ENCODE measurements at regions not wholly inside any gene's neighbourhood (a gene's known extent, or its start where the extent isn't known, plus 50 kb on each side); places are given as distances from the start of the nearest gene placed in this dataset.

GRCh38 chr13:21757763-21758162 lies 86.9 kb downstream of the FGF9 start:
- H3K27me3 Mint-ChIP-seq = peaks cover 6% of the 10 kb centered on the region
- no peak overlapping the region for H3K27ac Mint-ChIP-seq
- H3K4me3 Mint-ChIP-seq = no peak overlapping the region

GRCh38 chr13:21758441-21758840 lies 87.6 kb downstream of the FGF9 start:
- no peaks in the 10 kb centered on the region for H3K36me3 Mint-ChIP-seq (ENCODE audit: low read depth)

More at GRCh38 chr13:21757763-21758162, 86.9 kb downstream of the FGF9 start:
- no peaks in the 10 kb centered on the region for H3K4me1 Mint-ChIP-seq (ENCODE audit: low read depth)
- H3K9me3 Mint-ChIP-seq = no peaks in the 10 kb centered on the region
- H3K36me3 Mint-ChIP-seq (ENCODE audit: low read depth) = no peaks in the 10 kb centered on the region

GRCh38 chr13:21759463-21759862 lies 88.6 kb downstream of the FGF9 start:
- no peak overlapping the region for H3K27ac Mint-ChIP-seq
- H3K36me3 Mint-ChIP-seq (ENCODE audit: low read depth) = no peaks in the 10 kb centered on the region
- H3K27me3 Mint-ChIP-seq = no peaks in the 10 kb centered on the region
- H3K4me1 Mint-ChIP-seq (ENCODE audit: low read depth) = no peaks in the 10 kb centered on the region
- H3K4me3 Mint-ChIP-seq = no peak overlapping the region
- no peaks in the 10 kb centered on the region for H3K9me3 Mint-ChIP-seq

More at GRCh38 chr13:21758441-21758840, 87.6 kb downstream of the FGF9 start:
- no peaks in the 10 kb centered on the region for H3K9me3 Mint-ChIP-seq
- H3K27me3 Mint-ChIP-seq = peaks cover 3% of the 10 kb centered on the region
- H3K4me3 Mint-ChIP-seq = no peak overlapping the region
- no peak overlapping the region for H3K27ac Mint-ChIP-seq
- H3K4me1 Mint-ChIP-seq (ENCODE audit: low read depth) = no peaks in the 10 kb centered on the region

GRCh38 chr13:21759911-21760310 lies 89.0 kb downstream of the FGF9 start:
- Mint-ChIP-seq H3K9me3 (no peaks in the 10 kb centered on the region), H3K4me3 (no peak overlapping the region), H3K27me3 (no peaks in the 10 kb centered on the region), H3K27ac (no peak overlapping the region), H3K36me3 (ENCODE audit: low read depth) (no peaks in the 10 kb centered on the region), H3K4me1 (ENCODE audit: low read depth) (no peaks in the 10 kb centered on the region)

- no peak overlapping the region for H3K27ac Mint-ChIP-seq
- no peak overlapping the region for H3K4me3 Mint-ChIP-seq
- H3K9me3 Mint-ChIP-seq = no peaks in the 10 kb centered on the region
- H3K36me3 Mint-ChIP-seq (ENCODE audit: low read depth) = no peaks in the 10 kb centered on the region
- peaks cover 4% of the 10 kb centered on the region for H3K27me3 Mint-ChIP-seq
- H3K4me1 Mint-ChIP-seq (ENCODE audit: low read depth) = no peaks in the 10 kb centered on the region
These were observed 90.9 kb downstream of the FGF9 start for GRCh38 chr13:21761770-21762169.

- Mint-ChIP-seq H3K36me3 (ENCODE audit: low read depth) (no peaks in the 10 kb centered on the region), H3K4me3 (no peak overlapping the region), H3K27ac (no peak overlapping the region), H3K9me3 (no peaks in the 10 kb centered on the region), H3K4me1 (ENCODE audit: low read depth) (no peaks in the 10 kb centered on the region), H3K27me3 (peaks cover 9% of the 10 kb centered on the region)
These were observed 91.6 kb downstream of the FGF9 start for GRCh38 chr13:21762512-21762911.

- peaks cover 19% of the 10 kb centered on the region for H3K27me3 Mint-ChIP-seq
- H3K36me3 Mint-ChIP-seq (ENCODE audit: low read depth) = no peaks in the 10 kb centered on the region
- peaks cover 9% of the 10 kb centered on the region for H3K9me3 Mint-ChIP-seq
- H3K27ac Mint-ChIP-seq = no peak overlapping the region
- no peak overlapping the region for H3K4me3 Mint-ChIP-seq
- no peaks in the 10 kb centered on the region for H3K4me1 Mint-ChIP-seq (ENCODE audit: low read depth)
These were observed 96.2 kb downstream of the FGF9 start for GRCh38 chr13:21767032-21767431.

GRCh38 chr13:21771075-21771474 lies 100.2 kb downstream of the FGF9 start:
- H3K27me3 Mint-ChIP-seq = peaks cover 30% of the 10 kb centered on the region
- peaks cover 12% of the 10 kb centered on the region for H3K9me3 Mint-ChIP-seq
- H3K36me3 Mint-ChIP-seq (ENCODE audit: low read depth) = no peaks in the 10 kb centered on the region
- no peak overlapping the region for H3K27ac Mint-ChIP-seq
- H3K4me1 Mint-ChIP-seq (ENCODE audit: low read depth) = no peaks in the 10 kb centered on the region
- H3K4me3 Mint-ChIP-seq = no peak overlapping the region

GRCh38 chr13:21777166-21777565 lies 106.3 kb downstream of the FGF9 start:
- H3K36me3 Mint-ChIP-seq (ENCODE audit: low read depth) = no peaks in the 10 kb centered on the region
- peaks cover 4% of the 10 kb centered on the region for H3K9me3 Mint-ChIP-seq
- no peak overlapping the region for H3K27ac Mint-ChIP-seq
- no peaks in the 10 kb centered on the region for H3K4me1 Mint-ChIP-seq (ENCODE audit: low read depth)
- peaks cover 19% of the 10 kb centered on the region for H3K27me3 Mint-ChIP-seq
- H3K4me3 Mint-ChIP-seq = no peak overlapping the region

- no peak overlapping the region for H3K4me3 Mint-ChIP-seq
These were observed 106.9 kb downstream of the FGF9 start for GRCh38 chr13:21777813-21778212.

GRCh38 chr13:21782736-21783135 lies 111.9 kb downstream of the FGF9 start:
- Mint-ChIP-seq H3K27me3 (no peaks in the 10 kb centered on the region), H3K36me3 (ENCODE audit: low read depth) (no peaks in the 10 kb centered on the region), H3K4me1 (ENCODE audit: low read depth) (no peaks in the 10 kb centered on the region), H3K27ac (no peak overlapping the region), H3K9me3 (no peaks in the 10 kb centered on the region), H3K4me3 (no peak overlapping the region)

More at GRCh38 chr13:21777813-21778212, 106.9 kb downstream of the FGF9 start:
- H3K9me3 Mint-ChIP-seq = peaks cover 3% of the 10 kb centered on the region
- peaks cover 19% of the 10 kb centered on the region for H3K27me3 Mint-ChIP-seq
- no peaks in the 10 kb centered on the region for H3K4me1 Mint-ChIP-seq (ENCODE audit: low read depth)
- H3K27ac Mint-ChIP-seq = no peak overlapping the region
- H3K36me3 Mint-ChIP-seq (ENCODE audit: low read depth) = no peaks in the 10 kb centered on the region

- no peaks in the 10 kb centered on the region for H3K4me1 Mint-ChIP-seq (ENCODE audit: low read depth)
- no peak overlapping the region for H3K27ac Mint-ChIP-seq
- no peaks in the 10 kb centered on the region for H3K36me3 Mint-ChIP-seq (ENCODE audit: low read depth)
- H3K9me3 Mint-ChIP-seq = no peaks in the 10 kb centered on the region
- no peak overlapping the region for H3K4me3 Mint-ChIP-seq
- H3K27me3 Mint-ChIP-seq = no peaks in the 10 kb centered on the region
These were observed 115.1 kb downstream of the FGF9 start for GRCh38 chr13:21785990-21786389.

GRCh38 chr13:21796066-21796465 lies 125.2 kb downstream of the FGF9 start:
- H3K27me3 Mint-ChIP-seq = no peaks in the 10 kb centered on the region
- H3K4me1 Mint-ChIP-seq (ENCODE audit: low read depth) = no peaks in the 10 kb centered on the region
- H3K27ac Mint-ChIP-seq = no peak overlapping the region
- no peaks in the 10 kb centered on the region for H3K9me3 Mint-ChIP-seq
- no peaks in the 10 kb centered on the region for H3K36me3 Mint-ChIP-seq (ENCODE audit: low read depth)
- H3K4me3 Mint-ChIP-seq = no peak overlapping the region

GRCh38 chr13:21796775-21797514 lies 126.1 kb downstream of the FGF9 start:
- H3K27me3 Mint-ChIP-seq = no peaks in the 10 kb centered on the region
- no peak overlapping the region for H3K27ac Mint-ChIP-seq
- no peaks in the 10 kb centered on the region for H3K9me3 Mint-ChIP-seq
- H3K4me1 Mint-ChIP-seq (ENCODE audit: low read depth) = no peaks in the 10 kb centered on the region
- no peaks in the 10 kb centered on the region for H3K36me3 Mint-ChIP-seq (ENCODE audit: low read depth)
- no peak overlapping the region for H3K4me3 Mint-ChIP-seq

- Mint-ChIP-seq H3K4me1 (ENCODE audit: low read depth) (no peaks in the 10 kb centered on the region), H3K27me3 (no peaks in the 10 kb centered on the region), H3K27ac (no peak overlapping the region), H3K4me3 (no peak overlapping the region), H3K36me3 (ENCODE audit: low read depth) (no peaks in the 10 kb centered on the region), H3K9me3 (no peaks in the 10 kb centered on the region)
These were observed 126.9 kb downstream of the FGF9 start for GRCh38 chr13:21797736-21798135.

GRCh38 chr13:21798181-21798580 lies 127.3 kb downstream of the FGF9 start:
- Mint-ChIP-seq H3K36me3 (ENCODE audit: low read depth) (no peaks in the 10 kb centered on the region), H3K9me3 (no peaks in the 10 kb centered on the region), H3K27ac (no peak overlapping the region), H3K27me3 (no peaks in the 10 kb centered on the region), H3K4me1 (ENCODE audit: low read depth) (no peaks in the 10 kb centered on the region), H3K4me3 (no peak overlapping the region)
